Adrenal gland (tissue), 5 donors: ENCODE measurements at regions not wholly inside any gene's neighbourhood (a gene's known extent, or its start where the extent isn't known, plus 50 kb on each side); places are given as distances from the start of the nearest gene placed in this dataset.

Experiments
- CTCF ChIP-seq, 6 experiments: fragments of 450-650 bp in 4 of 6; fragments of 200-600 bp in 2 of 6; sonication (generic) in 1 of 6; IDR thresholded peaks; 1 replicate in 5 of 6; 2 replicates in 1 of 6; pipeline versions ENCODE4 v1.5.1 to v1.8.0; 2016 to 2021; ENCODE audit warnings: antibody characterized with exemption in 6 of 6, mild to moderate bottlenecking in 2 of 6, moderate library complexity in 1 of 6
- POLR2A ChIP-seq, 2 donors: fragments of 450-650 bp; IDR thresholded peaks; one replicate each; pipeline ENCODE4 v1.6.1; 2017; ENCODE audit warnings: antibody characterized with exemption in 2 of 2, mild to moderate bottlenecking in 2 of 2, moderate library complexity in 1 of 2
- donor health status: DM: no; HTN: no; CAD: no.

- TF ChIP-seq CTCF (IDR thresholded peaks at IDR 0.05) (no peak), POLR2A (IDR thresholded peaks at IDR 0.05) (no peak)
Observed at GRCh38 chr20:6651016-6651415, 116.5 kb upstream of the BMP2 start.
